ENCODE measurements at regions not wholly inside any gene's neighbourhood (a gene's known extent, or its start where the extent isn't known, plus 50 kb on each side); places are given as distances from the start of the nearest gene placed in this dataset.
"Not testable (repeated sequence)": the region's sequence is repeated elsewhere in the genome, so short reads cannot be mapped to it uniquely, and the experiment has no call there.

DNA sequence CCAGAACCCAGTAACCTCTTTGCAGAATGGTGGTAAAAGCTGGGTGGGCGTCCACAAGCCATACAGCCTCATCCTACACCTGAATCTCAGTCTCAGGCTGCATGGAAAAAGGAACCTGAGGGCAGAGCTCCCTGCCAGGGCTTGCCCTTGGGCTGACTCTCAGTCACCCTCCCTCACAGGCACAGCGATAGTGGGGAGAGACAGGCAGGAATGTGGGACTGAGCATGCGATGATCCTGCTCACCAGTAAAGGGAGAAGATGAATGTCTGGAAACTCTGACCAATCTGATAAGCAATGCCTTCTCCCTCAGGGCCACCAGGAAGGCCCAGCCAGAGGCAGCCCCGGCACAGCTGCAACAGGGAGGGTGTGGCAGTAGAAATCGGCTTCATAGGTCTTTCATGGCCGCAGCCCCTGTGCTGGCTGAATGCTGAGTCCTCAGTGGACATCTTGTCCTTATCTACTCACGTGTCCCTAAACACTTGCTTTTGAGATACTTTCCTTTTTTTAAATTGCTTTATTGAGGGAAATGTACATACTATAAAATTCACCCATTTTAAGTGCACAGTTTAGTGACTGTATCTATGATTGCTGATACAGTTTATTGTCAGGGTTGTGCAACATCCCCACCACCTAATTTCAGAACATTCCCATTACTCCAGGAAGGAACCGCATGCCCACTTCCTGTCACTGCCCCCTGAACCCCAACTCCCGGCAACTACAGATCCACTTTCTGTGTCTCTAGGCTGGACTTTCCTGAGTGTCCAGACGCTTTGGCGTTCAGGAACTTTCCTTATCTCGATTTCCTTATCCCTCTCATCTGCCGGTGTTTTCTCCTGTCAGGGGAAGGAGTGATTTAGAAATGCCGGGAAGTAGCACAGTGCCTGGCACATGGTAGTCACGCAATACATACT is 258.1 kb downstream of the PCNX1 start:
- no peak for DNase-seq (ENCODE audit: low spot score)
- H3K4me3 ChIP-seq = no peak overlapping the region
- TF ChIP-seq, protein P1, sequence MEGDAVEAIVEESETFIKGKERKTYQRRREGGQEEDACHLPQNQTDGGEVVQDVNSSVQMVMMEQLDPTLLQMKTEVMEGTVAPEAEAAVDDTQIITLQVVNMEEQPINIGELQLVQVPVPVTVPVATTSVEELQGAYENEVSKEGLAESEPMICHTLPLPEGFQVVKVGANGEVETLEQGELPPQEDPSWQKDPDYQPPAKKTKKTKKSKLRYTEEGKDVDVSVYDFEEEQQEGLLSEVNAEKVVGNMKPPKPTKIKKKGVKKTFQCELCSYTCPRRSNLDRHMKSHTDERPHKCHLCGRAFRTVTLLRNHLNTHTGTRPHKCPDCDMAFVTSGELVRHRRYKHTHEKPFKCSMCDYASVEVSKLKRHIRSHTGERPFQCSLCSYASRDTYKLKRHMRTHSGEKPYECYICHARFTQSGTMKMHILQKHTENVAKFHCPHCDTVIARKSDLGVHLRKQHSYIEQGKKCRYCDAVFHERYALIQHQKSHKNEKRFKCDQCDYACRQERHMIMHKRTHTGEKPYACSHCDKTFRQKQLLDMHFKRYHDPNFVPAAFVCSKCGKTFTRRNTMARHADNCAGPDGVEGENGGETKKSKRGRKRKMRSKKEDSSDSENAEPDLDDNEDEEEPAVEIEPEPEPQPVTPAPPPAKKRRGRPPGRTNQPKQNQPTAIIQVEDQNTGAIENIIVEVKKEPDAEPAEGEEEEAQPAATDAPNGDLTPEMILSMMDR (IDR thresholded peaks at IDR 0.05) = no peak
- H3K27ac ChIP-seq = no peak overlapping the region

DNA sequence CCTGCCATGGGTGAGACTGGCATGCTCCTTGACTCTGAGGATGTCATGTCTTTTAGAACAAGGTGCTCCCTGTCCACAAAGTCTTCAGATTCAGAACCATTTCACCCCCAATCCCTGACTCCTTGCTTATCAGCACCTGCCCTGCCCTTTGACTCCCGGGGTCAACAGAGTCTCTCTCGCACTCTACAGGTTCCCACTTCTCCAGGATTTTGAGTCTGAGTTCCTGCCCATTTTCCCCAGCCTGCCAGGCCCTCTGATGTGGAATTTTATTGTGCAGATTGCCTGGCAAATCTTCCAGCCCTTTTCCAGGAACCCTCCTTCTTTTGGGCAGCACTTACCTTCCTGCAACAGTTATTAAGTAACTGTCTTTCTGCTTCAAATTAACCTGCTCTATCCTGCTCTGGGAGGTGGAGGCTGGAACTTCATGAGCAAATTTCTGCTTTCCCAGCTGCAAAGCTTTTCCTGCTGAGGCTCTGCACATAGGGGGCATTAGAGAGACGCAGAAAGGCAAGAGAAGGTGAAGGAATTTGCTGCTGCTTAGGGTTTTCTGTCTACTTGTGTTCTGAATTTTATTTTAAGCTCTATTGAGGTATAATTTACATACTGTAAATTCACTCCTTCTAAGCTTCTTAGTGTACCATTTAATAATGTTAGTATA is 259.1 kb downstream of the PCNX1 start:
- TF ChIP-seq, protein P1 (IDR thresholded peaks at IDR 0.05) = peak; percentile 54
- no peak for DNase-seq (ENCODE audit: low spot score)
- H3K4me3 ChIP-seq = no peak overlapping the region
- H3K27ac ChIP-seq = no peak overlapping the region

DNA sequence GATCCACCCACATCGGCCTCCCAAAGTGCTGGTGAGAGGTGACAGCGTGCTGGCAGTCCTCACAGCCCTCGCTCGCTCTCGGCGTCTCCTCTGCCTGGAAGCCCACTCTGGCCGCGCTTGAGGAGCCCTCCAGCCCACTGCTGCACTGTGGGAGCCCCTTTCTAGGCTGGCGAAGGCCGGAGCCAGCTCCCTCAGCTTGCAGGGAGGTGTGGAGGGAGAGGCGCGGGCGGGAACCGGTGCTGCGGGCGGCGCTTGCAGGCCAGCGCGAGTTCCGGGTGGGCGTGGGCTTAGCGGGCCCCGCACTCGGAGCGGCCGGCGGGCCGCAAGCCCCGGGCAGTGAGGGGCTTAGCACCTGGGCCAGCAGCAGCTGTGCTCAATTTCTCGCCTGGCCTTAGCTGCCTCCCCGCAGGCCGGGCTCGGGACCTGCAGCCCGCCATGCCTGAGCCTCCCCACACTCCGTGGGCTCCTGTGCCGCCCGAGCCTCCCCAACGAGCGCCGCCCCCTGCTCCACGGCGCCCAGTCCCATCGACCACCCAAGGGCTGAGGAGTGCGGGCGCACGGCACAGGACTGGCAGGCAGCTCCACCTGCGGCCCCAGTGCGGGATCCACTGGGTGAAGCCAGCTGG is 260.2 kb downstream of the PCNX1 start:
- not testable (repeated sequence) for H3K27ac ChIP-seq; H3K4me3 ChIP-seq; DNase-seq (ENCODE audit: low spot score)

DNA sequence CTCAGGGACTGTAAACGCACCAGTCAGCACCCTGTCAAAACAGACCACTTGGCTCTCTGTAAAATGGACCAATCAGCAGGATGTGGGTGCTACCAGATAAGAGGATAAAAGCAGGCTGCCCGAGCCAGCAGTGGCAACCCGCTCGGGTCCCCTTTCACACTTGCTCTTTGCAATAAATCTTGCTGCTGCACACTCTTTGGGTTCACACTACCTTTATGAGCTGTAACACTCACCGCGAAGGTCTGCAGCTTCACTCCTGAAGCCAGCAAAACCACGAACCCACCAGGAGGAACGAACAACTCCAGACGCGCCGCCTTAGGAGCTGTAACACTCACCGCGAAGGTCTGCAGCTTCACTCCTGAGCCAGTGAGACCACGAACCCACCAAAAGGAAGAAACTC is 260.9 kb downstream of the PCNX1 start:
- H3K4me3 ChIP-seq; DNase-seq (ENCODE audit: low spot score); H3K27ac ChIP-seq: not testable (repeated sequence)

DNA sequence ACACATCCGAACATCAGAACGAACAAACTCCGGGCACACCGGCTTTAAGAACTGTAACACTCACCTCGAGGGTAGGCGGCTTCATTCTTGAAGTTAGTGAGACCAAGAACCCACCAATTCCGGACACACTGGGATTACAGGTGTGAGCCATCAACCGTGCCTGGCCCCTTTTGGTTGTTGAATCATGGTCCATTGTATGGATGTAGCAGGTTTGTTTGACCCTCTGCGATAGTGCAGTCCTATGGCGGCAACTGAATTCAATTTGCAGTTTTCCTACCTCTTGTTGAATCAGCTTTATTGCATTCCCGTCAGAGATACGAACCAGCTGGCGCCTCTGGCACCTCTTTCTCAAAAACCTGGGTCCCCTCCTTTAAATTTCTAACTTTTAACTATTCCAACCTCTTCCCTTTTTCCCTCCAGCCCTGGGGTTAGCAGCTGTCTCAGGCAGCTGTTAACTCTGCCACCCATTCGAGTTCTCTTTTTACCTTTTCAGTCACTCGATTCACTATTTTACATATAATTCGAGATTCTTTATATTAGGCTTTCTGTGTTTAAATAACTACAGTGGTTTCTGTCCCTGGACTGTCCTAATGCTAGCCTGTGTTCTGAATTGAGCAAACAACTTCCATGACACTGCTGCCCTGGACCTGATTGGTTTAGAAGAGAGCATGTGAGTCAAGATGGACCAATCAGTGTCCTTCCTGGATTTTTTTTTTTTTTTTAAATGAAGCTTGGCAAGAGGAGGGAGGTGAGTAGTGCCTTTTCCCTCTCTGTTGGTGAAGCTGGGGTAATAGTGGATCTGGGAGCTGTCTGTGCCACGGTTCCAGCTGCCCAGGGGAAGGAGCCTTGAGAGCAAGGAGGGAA is 261.5 kb downstream of the PCNX1 start:
- H3K27ac ChIP-seq = no peak overlapping the region
- DNase-seq (ENCODE audit: low spot score) = no peak

DNA sequence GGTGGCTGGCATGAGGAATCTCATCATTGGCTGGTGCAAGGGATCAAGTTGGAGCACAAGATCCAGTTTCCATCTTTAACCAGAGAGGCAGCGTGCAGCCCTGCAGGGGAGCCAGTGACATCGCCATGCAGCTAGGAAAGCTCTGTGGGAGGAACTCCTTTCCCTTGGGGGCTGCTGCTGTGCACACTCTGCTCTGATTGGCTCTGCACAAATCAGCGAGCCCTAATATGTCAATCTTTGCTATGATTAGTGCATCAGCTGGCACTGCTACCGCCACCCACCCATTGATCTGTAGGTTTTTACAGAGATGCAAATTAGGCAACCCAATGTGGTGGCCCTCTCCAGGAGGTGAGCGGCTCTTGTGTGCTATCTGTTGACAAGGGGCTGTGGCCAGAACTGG is 262.6 kb downstream of the PCNX1 start:
- DNase-seq (ENCODE audit: low spot score) = no peak
- TF ChIP-seq, protein P1 (IDR thresholded peaks at IDR 0.05) = no peak
- H3K27ac ChIP-seq = no peak overlapping the region
- no peak overlapping the region for H3K4me3 ChIP-seq

More for the DNA sequence above, 261.5 kb downstream of the PCNX1 start:
- no peak overlapping the region for H3K4me3 ChIP-seq
- TF ChIP-seq, protein P1 (IDR thresholded peaks at IDR 0.05) = no peak

DNA sequence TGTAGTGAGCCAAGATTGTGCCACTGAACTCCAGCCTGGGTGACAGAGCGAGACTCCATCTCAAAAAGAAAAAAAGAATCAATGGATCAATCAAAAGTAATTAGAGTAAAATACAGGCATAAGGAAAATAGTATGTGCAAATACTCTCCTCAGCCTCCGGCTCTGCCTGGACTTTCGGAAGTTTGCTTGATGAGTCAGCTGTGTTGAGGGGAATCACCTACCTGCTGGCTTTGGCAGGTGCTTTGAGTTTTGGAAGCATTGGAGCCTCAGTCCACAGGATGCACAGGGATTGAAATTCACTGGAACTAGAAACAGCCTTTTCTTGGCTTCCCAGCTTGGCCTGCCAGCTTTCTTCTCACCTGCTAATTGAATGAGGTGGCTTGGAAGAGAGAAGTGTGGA is 268.2 kb downstream of the PCNX1 start:
- no peak for DNase-seq (ENCODE audit: low spot score)
- Histone ChIP-seq H3K4me3 (no peak overlapping the region), H3K27ac (no peak overlapping the region)
- TF ChIP-seq, protein P1 (IDR thresholded peaks at IDR 0.05) = no peak
